ENCODE measurements at regions not wholly inside any gene's neighbourhood (a gene's known extent, or its start where the extent isn't known, plus 50 kb on each side); places are given as distances from the start of the nearest gene placed in this dataset.

DNA sequence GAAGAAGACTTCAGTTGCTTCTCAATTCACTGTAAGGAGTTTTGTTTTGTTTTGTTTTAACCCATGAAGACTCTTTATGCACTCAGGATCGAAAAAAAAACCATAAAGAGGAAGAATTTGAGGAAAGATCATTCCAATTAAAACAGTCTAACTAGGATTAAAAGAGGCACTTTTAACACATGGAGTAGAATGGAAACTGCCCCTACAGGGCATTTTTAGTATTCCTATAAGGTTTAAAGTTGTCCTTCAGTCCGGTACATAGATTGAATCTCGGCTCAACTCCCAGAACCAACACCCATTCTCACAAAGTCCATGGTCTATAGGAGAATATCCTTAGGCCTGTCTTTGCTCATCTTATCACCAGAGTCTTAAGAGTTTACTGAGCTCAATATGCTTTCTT, 469.6 kb downstream of the DTWD2 start:
- TF ChIP-seq, protein P1, sequence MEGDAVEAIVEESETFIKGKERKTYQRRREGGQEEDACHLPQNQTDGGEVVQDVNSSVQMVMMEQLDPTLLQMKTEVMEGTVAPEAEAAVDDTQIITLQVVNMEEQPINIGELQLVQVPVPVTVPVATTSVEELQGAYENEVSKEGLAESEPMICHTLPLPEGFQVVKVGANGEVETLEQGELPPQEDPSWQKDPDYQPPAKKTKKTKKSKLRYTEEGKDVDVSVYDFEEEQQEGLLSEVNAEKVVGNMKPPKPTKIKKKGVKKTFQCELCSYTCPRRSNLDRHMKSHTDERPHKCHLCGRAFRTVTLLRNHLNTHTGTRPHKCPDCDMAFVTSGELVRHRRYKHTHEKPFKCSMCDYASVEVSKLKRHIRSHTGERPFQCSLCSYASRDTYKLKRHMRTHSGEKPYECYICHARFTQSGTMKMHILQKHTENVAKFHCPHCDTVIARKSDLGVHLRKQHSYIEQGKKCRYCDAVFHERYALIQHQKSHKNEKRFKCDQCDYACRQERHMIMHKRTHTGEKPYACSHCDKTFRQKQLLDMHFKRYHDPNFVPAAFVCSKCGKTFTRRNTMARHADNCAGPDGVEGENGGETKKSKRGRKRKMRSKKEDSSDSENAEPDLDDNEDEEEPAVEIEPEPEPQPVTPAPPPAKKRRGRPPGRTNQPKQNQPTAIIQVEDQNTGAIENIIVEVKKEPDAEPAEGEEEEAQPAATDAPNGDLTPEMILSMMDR (IDR thresholded peaks at IDR 0.05) = no peak
- no peak for TF ChIP-seq POLR2A (IDR thresholded peaks at IDR 0.05)
- TF ChIP-seq POLR2AphosphoS5 (IDR thresholded peaks at IDR 0.05) = no peak
